A549 (cell line): ENCODE measurements at regions not wholly inside any gene's neighbourhood (a gene's known extent, or its start where the extent isn't known, plus 50 kb on each side); places are given as distances from the start of the nearest gene placed in this dataset.

Experiments used
- ATAC-seq, 2 experiments: fragments of 200-7000 bp in 1 of 2; fragments of >200 bp in 1 of 2; cut with Nextera tagmentation in 1 of 2; cut with Tn5 transposase in 1 of 2; 3 replicates each; pipeline versions ENCODE4 v1.8.0 to v1.9.1; 2018 to 2020; ENCODE audit warnings: mild to moderate bottlenecking in 1 of 2, moderate library complexity in 1 of 2
- CTCF ChIA-PET: fragments of 300-600 bp; sonication (Branson Sonifier 250); formaldehyde crosslinking; extraction: SDS; loops from one replicate; lab custom pipeline; 2021; ENCODE audit warnings: antibody characterized with exemption, inconsistent platforms; lab: Yijun Ruan, JAX
- POLR2A ChIA-PET: fragments of 350-600 bp; formaldehyde crosslinking; extraction: SDS; loops from one replicate; lab custom pipeline; 2021; ENCODE audit warnings: antibody characterized with exemption, inconsistent platforms; lab: Yijun Ruan, JAX
- DNase-seq, 2 experiments: peaks; one replicate each; pipeline versions ENCODE4 v3.0.0 to v3.0.0-alpha.2; 2011 to 2016; ENCODE audit warnings: low read depth in 1 of 2, low spot score in 1 of 2
- FAIRE-seq: peaks from 2 replicates; lab custom pipeline; 2011; peaks lifted over from hg19 to GRCh38; lab: Jason Lieb, UNC
- H3K27ac ChIP-seq, 2 experiments: fragments of >200 bp; sonication (Bioruptor Twin); formaldehyde crosslinking; 3 replicates each; pipeline ENCODE4 v1.5.1; 2016 to 2017
- H3K4me1 ChIP-seq: fragments of >200 bp; sonication (Bioruptor Twin); formaldehyde crosslinking; 3 replicates; pipeline ENCODE4 v1.6.1; 2016
- H3K4me2 ChIP-seq: fragments of >200 bp; sonication (Bioruptor Twin); formaldehyde crosslinking; 3 replicates; pipeline ENCODE4 v1.6.1; 2016
- H3K4me3 ChIP-seq: fragments of >200 bp; sonication (Bioruptor Twin); formaldehyde crosslinking; 3 replicates; pipeline ENCODE4 v1.5.1; 2016
- H3K9me3 ChIP-seq: fragments of >200 bp; sonication (Bioruptor Twin); formaldehyde crosslinking; 3 replicates; pipeline ENCODE4 v1.6.1; 2016
- BHLHE40 ChIP-seq: IDR thresholded peaks from 2 replicates; pipeline ENCODE4 v1.6.1; 2012; ENCODE audit warnings: low read depth, low read length, inconsistent platforms
- CEBPB ChIP-seq, 2 experiments: fragments of >200 bp in 1 of 2; sonication (Bioruptor Twin) in 1 of 2; formaldehyde crosslinking in 1 of 2; IDR thresholded peaks; 2 replicates each; pipeline ENCODE4 v1.6.1; 2012 to 2016
- CHD2 ChIP-seq: fragments of 150-350 bp; IDR thresholded peaks from 2 replicates; pipeline ENCODE4 v1.6.1; 2014; ENCODE audit warnings: low read length; ENCODE audit not compliant: partially characterized antibody
- EHMT2 ChIP-seq: fragments of 200-600 bp; sonication (generic); IDR thresholded peaks from 2 replicates; pipeline ENCODE4 v1.6.1; 2016; ENCODE audit warnings: antibody characterized with exemption, low read depth, mild to moderate bottlenecking, moderate library complexity
- EP300 ChIP-seq, 2 experiments: fragments of >200 bp; sonication (Bioruptor Twin); formaldehyde crosslinking; IDR thresholded peaks; 2 replicates in 1 of 2; 3 replicates in 1 of 2; pipeline ENCODE4 v1.6.1; 2016 to 2017
- FOSL2 ChIP-seq, 2 experiments: fragments of 450-650 bp in 1 of 2; fragments of >200 bp in 1 of 2; sonication (Bioruptor Twin) in 1 of 2; formaldehyde crosslinking; IDR thresholded peaks; 2 replicates each; pipeline versions ENCODE4 v1.5.0 to v1.6.1; 2016 to 2020; ENCODE audit warnings: mild to moderate bottlenecking in 1 of 2, moderate library complexity in 1 of 2
- FOXS1 ChIP-seq: fragments of 250-450 bp; sonication (Bioruptor Pico); IDR thresholded peaks from 2 replicates; pipeline ENCODE4 v1.5.0; 2020; ENCODE audit warnings: mild to moderate bottlenecking, moderate library complexity
- HDAC2 ChIP-seq: fragments of 200-600 bp; sonication (generic); IDR thresholded peaks from 2 replicates; pipeline ENCODE4 v1.6.1; 2016
- HOXA7 ChIP-seq: fragments of 250-450 bp; sonication (Bioruptor Pico); IDR thresholded peaks from 2 replicates; pipeline ENCODE4 v1.5.0; 2020; ENCODE audit warnings: mild to moderate bottlenecking, moderate library complexity
- JUNB ChIP-seq: fragments of >200 bp; sonication (Bioruptor Twin); formaldehyde crosslinking; IDR thresholded peaks from 2 replicates; pipeline ENCODE4 v1.6.1; 2016
- KDM1A ChIP-seq: fragments of 200-600 bp; sonication (generic); IDR thresholded peaks from 2 replicates; pipeline ENCODE4 v1.6.1; 2016; ENCODE audit warnings: low read depth, mild to moderate bottlenecking
- MAFK ChIP-seq: fragments of 450-650 bp; IDR thresholded peaks from 2 replicates; pipeline ENCODE4 v1.6.1; 2014; ENCODE audit not compliant: partially characterized antibody
- MYC ChIP-seq: IDR thresholded peaks from 2 replicates; pipeline ENCODE4 v1.6.1; 2012; ENCODE audit warnings: mild to moderate bottlenecking, inconsistent platforms, low read length, improper control_type of control experiment, borderline replicate concordance
- NPAS2 ChIP-seq: fragments of 250-450 bp; sonication (Bioruptor Pico); IDR thresholded peaks from 2 replicates; pipeline ENCODE4 v1.8.0; 2022; ENCODE audit warnings: mild to moderate bottlenecking, moderate library complexity, borderline replicate concordance
- POLR2A ChIP-seq: IDR thresholded peaks from 2 replicates; pipeline ENCODE4 v1.6.1; 2012; ENCODE audit warnings: mild to moderate bottlenecking, low read length
- POLR2AphosphoS2 ChIP-seq: conservative IDR thresholded peaks from 2 replicates; pipeline ENCODE4 v1.6.1; 2012; ENCODE audit warnings: low read length, improper control_type of control experiment, inconsistent platforms
- RAD21 ChIP-seq, 2 experiments: fragments of >200 bp in 1 of 2; sonication (Bioruptor Twin) in 1 of 2; formaldehyde crosslinking in 1 of 2; IDR thresholded peaks in 1 of 2; conservative IDR thresholded peaks in 1 of 2; 2 replicates in 1 of 2; 3 replicates in 1 of 2; pipeline ENCODE4 v1.6.1; 2012 to 2018; ENCODE audit warnings: inconsistent platforms in 1 of 2
- RNF2 ChIP-seq: fragments of 200-600 bp; sonication (generic); IDR thresholded peaks from 2 replicates; pipeline ENCODE4 v1.6.1; 2016; ENCODE audit warnings: low read depth, mild to moderate bottlenecking, antibody characterized with exemption, moderate library complexity, borderline replicate concordance
- SREBF2 ChIP-seq: fragments of 450-650 bp; IDR thresholded peaks from 2 replicates; pipeline ENCODE4 v1.6.1; 2014; ENCODE audit warnings: mild to moderate bottlenecking, moderate library complexity
- TP53 ChIP-seq: fragments of 250-450 bp; sonication (Bioruptor Pico); IDR thresholded peaks from 2 replicates; pipeline ENCODE4 v1.5.0; 2021; ENCODE audit warnings: mild to moderate bottlenecking, moderate library complexity
- ZC3H11A ChIP-seq: fragments of 450-650 bp; IDR thresholded peaks from 2 replicates; pipeline ENCODE4 v1.6.1; 2014; ENCODE audit warnings: antibody characterized with exemption, mild to moderate bottlenecking
- ZFP36 ChIP-seq: fragments of 450-650 bp; IDR thresholded peaks from 2 replicates; pipeline ENCODE4 v1.6.1; 2014; ENCODE audit warnings: borderline replicate concordance; ENCODE audit not compliant: partially characterized antibody
- ZNF302 ChIP-seq: fragments of 250-450 bp; sonication (Bioruptor Pico); IDR thresholded peaks from 2 replicates; pipeline ENCODE4 v1.9.0; 2021; ENCODE audit warnings: inconsistent platforms, mild to moderate bottlenecking, moderate library complexity
- WGBS: methylation state at CpG from one replicate; pipeline ENCODE4 v1.1.6; 2017; ENCODE audit errors: missing lambda C conversion rate; 5-methylcytosine and 5-hydroxymethylcytosine counted together
- TF ChIP-seq, protein P1 (sequence below): fragments of >200 bp; sonication (Bioruptor Twin); formaldehyde crosslinking; IDR thresholded peaks from 2 replicates; pipeline ENCODE4 v1.6.1; 2016
- TF ChIP-seq, protein P2 (sequence below): fragments of 200-600 bp; sonication (generic); IDR thresholded peaks from 2 replicates; pipeline ENCODE4 v1.6.1; 2016; ENCODE audit warnings: antibody characterized with exemption, mild to moderate bottlenecking, moderate library complexity
- TF ChIP-seq, protein P3 (sequence below): fragments of >200 bp; sonication (Bioruptor Twin); formaldehyde crosslinking; IDR thresholded peaks from 3 replicates; pipeline ENCODE4 v1.5.1; 2016
- TF ChIP-seq, protein P4 (sequence below): fragments of >200 bp; sonication (Bioruptor Twin); formaldehyde crosslinking; IDR thresholded peaks from 3 replicates; pipeline ENCODE4 v1.6.1; 2016
- TF ChIP-seq, protein P5 (sequence below): fragments of 150-350 bp; IDR thresholded peaks from 2 replicates; pipeline ENCODE4 v1.6.1; 2014; ENCODE audit warnings: low read depth, mild to moderate bottlenecking, low read length

DNA sequence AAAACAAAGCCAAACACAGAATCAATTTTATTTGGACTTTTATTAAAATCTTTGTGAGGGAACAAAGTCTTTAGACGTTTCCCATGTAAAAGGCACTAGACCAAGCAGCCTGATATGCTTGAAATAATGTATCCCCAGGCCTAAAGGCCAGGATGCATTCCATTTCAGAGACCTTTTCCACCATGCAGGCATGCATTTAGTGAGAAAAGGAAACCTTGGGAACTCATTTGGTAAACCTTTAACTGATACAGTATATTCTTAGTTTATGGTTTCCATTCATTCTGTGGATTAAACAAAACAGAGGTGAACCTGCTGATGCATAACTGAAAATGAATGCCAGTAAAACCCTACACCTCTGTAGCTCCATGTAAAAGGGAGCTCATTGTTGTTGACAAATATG lies 600.0 kb downstream of the NR2F1-AS1 start:
- ChIA-PET CTCF (no interaction called here), POLR2A (no interaction called here)
- DNase-seq (no peak), FAIRE-seq (no peak), ATAC-seq (no peak)
- H3K4me3 ChIP-seq = no peak overlapping the region
- H3K27ac ChIP-seq = no peak overlapping the region
- peaks cover 2% of the 10 kb centered on the region; the same call in 1 of the 3 replicates for H3K9me3 ChIP-seq
- 53% methylated on average over 1 of the region's 1 CpG for WGBS
- no peaks in the 10 kb centered on the region for H3K4me1 ChIP-seq
- TF ChIP-seq MAFK (no peak), ZFP36 (no peak), TP53 (no peak), HOXA7 (no peak), BHLHE40 (no peak), NPAS2 (CRISPR knock-in tag) (no peak), RAD21 (conservative IDR thresholded peaks at IDR 0.05 in 1 of 2, IDR thresholded peaks at IDR 0.05 in 1 of 2) (no peak), ZNF302 (CRISPR knock-in tag) (no peak), POLR2AphosphoS2 (no peak), CEBPB (IDR thresholded peaks at IDR 0.05) (no peak), KDM1A (no peak), MYC (no peak)
- TF ChIP-seq, protein P1, sequence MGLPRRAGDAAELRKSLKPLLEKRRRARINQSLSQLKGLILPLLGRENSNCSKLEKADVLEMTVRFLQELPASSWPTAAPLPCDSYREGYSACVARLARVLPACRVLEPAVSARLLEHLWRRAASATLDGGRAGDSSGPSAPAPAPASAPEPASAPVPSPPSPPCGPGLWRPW = no peak
- TF ChIP-seq, protein P2, sequence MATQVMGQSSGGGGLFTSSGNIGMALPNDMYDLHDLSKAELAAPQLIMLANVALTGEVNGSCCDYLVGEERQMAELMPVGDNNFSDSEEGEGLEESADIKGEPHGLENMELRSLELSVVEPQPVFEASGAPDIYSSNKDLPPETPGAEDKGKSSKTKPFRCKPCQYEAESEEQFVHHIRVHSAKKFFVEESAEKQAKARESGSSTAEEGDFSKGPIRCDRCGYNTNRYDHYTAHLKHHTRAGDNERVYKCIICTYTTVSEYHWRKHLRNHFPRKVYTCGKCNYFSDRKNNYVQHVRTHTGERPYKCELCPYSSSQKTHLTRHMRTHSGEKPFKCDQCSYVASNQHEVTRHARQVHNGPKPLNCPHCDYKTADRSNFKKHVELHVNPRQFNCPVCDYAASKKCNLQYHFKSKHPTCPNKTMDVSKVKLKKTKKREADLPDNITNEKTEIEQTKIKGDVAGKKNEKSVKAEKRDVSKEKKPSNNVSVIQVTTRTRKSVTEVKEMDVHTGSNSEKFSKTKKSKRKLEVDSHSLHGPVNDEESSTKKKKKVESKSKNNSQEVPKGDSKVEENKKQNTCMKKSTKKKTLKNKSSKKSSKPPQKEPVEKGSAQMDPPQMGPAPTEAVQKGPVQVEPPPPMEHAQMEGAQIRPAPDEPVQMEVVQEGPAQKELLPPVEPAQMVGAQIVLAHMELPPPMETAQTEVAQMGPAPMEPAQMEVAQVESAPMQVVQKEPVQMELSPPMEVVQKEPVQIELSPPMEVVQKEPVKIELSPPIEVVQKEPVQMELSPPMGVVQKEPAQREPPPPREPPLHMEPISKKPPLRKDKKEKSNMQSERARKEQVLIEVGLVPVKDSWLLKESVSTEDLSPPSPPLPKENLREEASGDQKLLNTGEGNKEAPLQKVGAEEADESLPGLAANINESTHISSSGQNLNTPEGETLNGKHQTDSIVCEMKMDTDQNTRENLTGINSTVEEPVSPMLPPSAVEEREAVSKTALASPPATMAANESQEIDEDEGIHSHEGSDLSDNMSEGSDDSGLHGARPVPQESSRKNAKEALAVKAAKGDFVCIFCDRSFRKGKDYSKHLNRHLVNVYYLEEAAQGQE = no peak
- TF ChIP-seq, protein P3, sequence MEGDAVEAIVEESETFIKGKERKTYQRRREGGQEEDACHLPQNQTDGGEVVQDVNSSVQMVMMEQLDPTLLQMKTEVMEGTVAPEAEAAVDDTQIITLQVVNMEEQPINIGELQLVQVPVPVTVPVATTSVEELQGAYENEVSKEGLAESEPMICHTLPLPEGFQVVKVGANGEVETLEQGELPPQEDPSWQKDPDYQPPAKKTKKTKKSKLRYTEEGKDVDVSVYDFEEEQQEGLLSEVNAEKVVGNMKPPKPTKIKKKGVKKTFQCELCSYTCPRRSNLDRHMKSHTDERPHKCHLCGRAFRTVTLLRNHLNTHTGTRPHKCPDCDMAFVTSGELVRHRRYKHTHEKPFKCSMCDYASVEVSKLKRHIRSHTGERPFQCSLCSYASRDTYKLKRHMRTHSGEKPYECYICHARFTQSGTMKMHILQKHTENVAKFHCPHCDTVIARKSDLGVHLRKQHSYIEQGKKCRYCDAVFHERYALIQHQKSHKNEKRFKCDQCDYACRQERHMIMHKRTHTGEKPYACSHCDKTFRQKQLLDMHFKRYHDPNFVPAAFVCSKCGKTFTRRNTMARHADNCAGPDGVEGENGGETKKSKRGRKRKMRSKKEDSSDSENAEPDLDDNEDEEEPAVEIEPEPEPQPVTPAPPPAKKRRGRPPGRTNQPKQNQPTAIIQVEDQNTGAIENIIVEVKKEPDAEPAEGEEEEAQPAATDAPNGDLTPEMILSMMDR = no peak
- no peak overlapping the region for H3K4me2 ChIP-seq

DNA sequence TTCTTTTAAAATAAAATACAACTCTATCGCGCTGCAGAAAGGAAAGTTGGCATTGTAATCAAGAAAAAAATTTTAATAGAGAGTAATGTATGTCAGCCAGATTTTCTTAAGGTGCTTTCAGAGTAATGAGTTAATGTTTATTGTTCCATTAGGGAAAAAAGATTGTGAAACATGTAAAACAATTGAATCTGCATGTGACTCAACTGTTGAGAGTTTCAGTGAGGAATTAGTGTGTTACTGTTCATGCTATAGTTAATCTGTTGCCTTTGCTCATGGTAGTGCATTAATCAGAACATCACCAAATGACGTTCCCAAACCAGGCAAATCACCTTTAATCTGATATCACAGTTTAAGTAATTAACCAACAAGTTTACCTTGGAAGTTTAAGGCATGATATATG lies 600.5 kb downstream of the NR2F1-AS1 start:
- Histone ChIP-seq H3K27ac (no peak overlapping the region), H3K4me3 (no peak overlapping the region), H3K4me2 (no peak overlapping the region), H3K4me1 (no peaks in the 10 kb centered on the region)
- no peak for DNase-seq
- CTCF ChIA-PET = no interaction called here
- TF ChIP-seq ZFP36 = no peak
- TF ChIP-seq, all 56 proteins: peak for 0
- H3K9me3 ChIP-seq = peaks cover 7% of the 10 kb centered on the region; the same call in 1 of the 3 replicates
- no peak for ATAC-seq
- FAIRE-seq = peak; percentile 39
- POLR2A ChIA-PET = no interaction called here
- WGBS = 87% methylated on average over 3 of the region's 3 CpGs

DNA sequence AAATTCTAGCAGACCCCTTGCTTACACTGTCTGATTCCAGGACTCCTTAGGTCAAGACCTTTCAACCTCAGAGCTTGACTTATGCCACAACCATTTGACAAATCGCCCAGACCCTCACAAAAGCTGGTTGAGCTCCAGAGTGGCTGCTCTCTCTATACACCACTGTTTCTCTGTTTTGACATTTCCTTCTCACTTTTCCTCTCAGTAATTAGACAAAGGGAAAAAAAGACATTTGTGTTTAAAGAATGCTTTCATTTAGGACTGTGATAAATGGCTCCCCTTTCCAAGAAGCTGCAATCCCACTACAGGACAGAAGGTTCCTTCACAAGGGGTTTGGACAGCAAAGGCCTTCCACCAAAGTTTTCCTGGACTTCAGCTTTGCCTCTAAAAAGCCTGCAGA lies 601.3 kb downstream of the NR2F1-AS1 start:
- WGBS = 66% methylated on average over 1 of the region's 1 CpG
- FAIRE-seq = no peak
- no peak for DNase-seq
- Histone ChIP-seq H3K4me2 (no peak overlapping the region), H3K4me1 (no peaks in the 10 kb centered on the region), H3K9me3 (peaks cover 8% of the 10 kb centered on the region; the same call in 1 of the 3 replicates), H3K27ac (no peak overlapping the region), H3K4me3 (no peak overlapping the region)
- POLR2A ChIA-PET = no interaction called here
- CTCF ChIA-PET = interaction anchor here (1.5 kb wide), 1 partner anchor 9 kb away, joined by 4 read pairs; no protein-coding TSS in a partner anchor
- ATAC-seq = no peak
- no peak for TF ChIP-seq POLR2A
- TF ChIP-seq EHMT2 = no peak
- TF ChIP-seq, protein P4, sequence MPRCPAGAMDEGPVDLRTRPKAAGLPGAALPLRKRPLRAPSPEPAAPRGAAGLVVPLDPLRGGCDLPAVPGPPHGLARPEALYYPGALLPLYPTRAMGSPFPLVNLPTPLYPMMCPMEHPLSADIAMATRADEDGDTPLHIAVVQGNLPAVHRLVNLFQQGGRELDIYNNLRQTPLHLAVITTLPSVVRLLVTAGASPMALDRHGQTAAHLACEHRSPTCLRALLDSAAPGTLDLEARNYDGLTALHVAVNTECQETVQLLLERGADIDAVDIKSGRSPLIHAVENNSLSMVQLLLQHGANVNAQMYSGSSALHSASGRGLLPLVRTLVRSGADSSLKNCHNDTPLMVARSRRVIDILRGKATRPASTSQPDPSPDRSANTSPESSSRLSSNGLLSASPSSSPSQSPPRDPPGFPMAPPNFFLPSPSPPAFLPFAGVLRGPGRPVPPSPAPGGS = no peak
- TF ChIP-seq FOSL2 (IDR thresholded peaks at IDR 0.05) = no peak
- no peak for TF ChIP-seq FOSL2 (CRISPR knock-in tag; IDR thresholded peaks at IDR 0.05)
- no peak for TF ChIP-seq JUNB
- no peak for TF ChIP-seq CHD2
- no peak for TF ChIP-seq CEBPB (IDR thresholded peaks at IDR 0.05)
- TF ChIP-seq, protein P5, sequence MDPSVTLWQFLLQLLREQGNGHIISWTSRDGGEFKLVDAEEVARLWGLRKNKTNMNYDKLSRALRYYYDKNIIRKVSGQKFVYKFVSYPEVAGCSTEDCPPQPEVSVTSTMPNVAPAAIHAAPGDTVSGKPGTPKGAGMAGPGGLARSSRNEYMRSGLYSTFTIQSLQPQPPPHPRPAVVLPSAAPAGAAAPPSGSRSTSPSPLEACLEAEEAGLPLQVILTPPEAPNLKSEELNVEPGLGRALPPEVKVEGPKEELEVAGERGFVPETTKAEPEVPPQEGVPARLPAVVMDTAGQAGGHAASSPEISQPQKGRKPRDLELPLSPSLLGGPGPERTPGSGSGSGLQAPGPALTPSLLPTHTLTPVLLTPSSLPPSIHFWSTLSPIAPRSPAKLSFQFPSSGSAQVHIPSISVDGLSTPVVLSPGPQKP = no peak
- no peak for TF ChIP-seq HOXA7
- no peak for TF ChIP-seq ZC3H11A
- TF ChIP-seq EP300 (IDR thresholded peaks at IDR 0.05) = no peak
- TF ChIP-seq SREBF2 = no peak
- TF ChIP-seq RNF2 = no peak
- no peak for TF ChIP-seq HDAC2
- TF ChIP-seq FOXS1 = no peak
